NCI-H1417 treated with DMSO at 0.1 percent for 48 hours (cell line): ENCODE measurements at regions not wholly inside any gene's neighbourhood (a gene's known extent, or its start where the extent isn't known, plus 50 kb on each side); places are given as distances from the start of the nearest gene placed in this dataset.

ENCODE experiments used
- DNase-seq: peaks from one replicate; lab custom pipeline; 2025; lab: John Stamatoyannopoulos, UW

DNA sequence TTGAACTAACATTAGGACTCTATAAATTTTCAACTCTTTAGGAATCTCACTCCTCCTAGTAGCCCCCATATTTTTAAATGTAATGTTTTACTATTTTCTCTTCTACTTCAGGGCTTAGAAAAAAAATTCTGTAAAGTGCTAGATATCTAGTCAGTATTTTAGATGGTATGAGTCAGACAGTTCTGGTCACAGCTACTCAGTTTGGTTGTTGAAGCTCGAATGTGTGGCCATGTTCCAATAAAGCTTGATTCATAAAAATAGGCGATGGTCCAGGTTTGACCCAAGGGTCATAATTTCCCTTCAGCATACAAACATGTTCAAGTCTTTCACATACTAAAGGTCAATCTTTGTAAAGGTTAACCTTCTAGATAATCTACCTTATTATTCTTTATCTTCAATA lies 566.0 kb upstream of the CDH18 start:
- no peak for DNase-seq

- DNase-seq = no peak
Measured at GRCh38 chr5:20537911-20538703, 550.1 kb upstream of the CDH18 start.

DNA sequence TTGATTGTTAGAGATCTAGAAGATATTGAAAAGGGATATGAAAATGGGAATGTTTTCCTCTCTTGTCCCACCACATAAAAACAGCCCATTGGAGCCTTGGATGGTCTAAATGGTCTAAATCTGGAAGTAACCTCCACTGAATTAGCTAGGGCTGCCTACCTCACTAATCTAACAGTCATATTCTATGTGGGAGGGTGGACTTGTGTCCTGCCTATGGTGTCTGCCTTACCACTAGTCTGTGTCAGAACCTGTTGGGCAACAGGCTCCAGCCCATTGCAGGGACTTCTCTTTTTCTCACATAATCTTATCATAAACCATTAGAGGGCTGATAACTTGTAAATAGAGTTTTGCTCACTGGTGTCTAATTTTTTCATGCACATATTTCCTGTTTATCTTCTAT lies 548.8 kb upstream of the CDH18 start:
- no peak for DNase-seq

DNA sequence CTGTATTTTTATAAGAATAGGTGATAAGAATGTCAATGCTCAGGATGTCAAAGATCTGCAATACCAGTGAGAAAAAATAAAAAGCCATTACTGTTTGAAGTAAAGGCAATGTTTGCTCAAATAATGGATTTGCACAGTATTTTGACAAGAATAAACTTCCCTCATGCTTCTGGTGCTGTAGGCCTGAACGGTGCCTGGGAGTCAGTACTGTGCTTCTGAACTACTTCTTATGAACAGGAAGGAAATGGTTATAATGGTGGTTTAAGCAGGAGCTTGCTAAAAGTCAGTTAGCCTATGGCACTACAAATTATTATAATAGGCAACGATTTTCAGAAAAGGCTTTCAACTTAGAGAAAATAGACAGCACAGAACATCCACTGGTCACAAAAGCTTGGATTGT lies 548.3 kb upstream of the CDH18 start:
- no peak for DNase-seq

DNA sequence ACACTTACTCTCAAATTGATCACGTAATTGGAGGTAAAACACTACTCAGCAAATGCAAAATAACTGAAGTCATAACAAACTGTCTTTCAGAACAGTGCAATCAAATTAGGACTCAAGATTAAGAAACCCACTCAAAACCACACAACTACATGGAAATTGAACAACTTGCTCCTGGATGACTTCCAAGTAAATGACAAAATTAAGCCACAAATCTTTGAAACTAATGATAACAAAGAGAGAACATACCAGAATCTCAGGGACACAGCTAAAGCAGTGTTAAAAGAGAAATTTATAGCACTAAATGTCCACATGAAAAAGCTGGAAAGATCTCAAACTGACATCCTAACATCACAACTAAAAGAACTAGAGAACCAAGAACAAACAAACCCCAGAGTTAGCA lies 540.5 kb upstream of the CDH18 start:
- no peak for DNase-seq

GRCh38 chr5:20524991-20525529 lies 537.1 kb upstream of the CDH18 start:
- DNase-seq = no peak

DNA sequence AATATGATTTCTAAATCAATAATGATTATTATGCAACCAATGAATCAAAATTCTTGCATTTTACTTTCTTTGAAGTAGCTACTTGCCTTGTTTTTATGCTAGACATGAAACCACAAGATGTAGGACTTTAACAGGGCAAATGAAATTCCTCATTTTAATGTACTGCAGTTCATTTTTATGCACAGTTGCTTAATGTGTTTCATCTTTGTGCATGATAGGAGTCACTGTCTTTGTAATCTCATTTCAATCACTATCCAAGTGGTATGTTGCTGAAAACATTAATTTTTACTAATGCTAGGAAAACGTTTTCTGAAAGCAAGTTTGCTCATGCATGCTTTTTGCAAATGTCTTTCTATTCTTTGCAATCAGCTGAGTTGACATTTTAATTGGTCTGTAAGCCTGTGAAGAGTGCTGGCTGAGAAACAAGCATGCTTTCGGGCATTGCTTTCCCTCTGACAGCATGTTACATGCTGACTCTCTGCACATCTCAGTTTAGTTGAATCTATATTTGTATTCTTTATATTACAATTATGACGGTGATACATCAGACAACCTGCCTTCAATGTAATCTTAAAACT lies 535.0 kb upstream of the CDH18 start:
- no peak for DNase-seq

GRCh38 chr5:20515606-20516005 lies 527.6 kb upstream of the CDH18 start:
- no peak for DNase-seq

GRCh38 chr5:20514145-20514544 lies 526.1 kb upstream of the CDH18 start:
- DNase-seq = no peak

- DNase-seq = no peak
Measured at GRCh38 chr5:20500546-20500945, 512.5 kb upstream of the CDH18 start.

DNA sequence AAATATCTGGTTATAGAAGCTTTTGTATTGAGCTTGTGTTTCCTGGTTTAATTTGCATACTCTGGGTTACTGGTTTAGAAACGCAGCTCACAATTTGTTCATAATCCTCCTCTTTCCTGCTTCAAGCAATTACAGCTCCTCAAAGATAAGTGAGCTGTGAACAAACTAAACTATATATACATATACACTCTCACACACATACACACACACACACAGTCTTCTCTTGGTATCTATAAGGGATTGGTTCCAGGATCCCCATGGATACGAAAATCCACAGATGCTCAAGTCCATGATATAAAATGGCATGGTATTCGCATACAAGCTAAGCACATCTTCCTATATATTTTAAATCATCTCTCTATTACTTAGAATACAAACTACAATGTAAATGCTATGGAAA lies 510.9 kb upstream of the CDH18 start:
- no peak for DNase-seq

DNA sequence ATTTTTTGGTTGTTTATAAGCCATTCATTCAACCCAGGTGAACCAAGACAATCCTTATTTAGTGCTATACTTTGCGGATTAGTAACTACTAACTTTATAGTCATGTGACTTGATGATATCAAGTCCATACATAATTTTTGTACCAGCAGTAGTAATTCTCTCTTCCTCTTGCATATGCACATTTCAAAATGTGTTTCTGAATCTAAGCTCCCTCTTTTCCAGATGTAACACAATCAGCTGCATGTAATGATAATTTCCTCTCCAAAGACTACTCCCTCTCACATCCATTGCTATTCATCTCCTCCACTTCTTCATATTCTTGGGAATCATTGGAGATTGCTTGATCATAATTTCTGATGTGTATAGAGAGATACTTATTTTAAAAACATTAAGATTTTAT lies 510.1 kb upstream of the CDH18 start:
- no peak for DNase-seq

DNA sequence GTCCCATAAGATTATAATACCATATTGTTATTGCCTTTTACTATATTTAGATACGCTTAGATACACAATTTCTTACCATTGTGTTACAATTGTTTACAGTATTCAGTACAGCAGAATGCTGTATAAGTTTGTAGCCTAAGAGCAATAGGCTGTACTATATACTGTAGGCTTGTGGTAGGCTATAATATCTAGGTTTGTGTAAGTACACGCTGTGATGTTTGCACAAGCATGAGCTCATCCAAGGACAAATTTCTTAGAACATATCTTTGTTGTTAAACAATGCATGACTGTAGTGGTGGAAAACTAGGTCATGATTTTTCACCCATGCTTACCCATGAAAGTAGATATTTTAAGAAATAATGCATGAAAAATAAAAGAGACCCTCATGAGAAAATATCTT lies 509.4 kb upstream of the CDH18 start:
- no peak for DNase-seq

DNA sequence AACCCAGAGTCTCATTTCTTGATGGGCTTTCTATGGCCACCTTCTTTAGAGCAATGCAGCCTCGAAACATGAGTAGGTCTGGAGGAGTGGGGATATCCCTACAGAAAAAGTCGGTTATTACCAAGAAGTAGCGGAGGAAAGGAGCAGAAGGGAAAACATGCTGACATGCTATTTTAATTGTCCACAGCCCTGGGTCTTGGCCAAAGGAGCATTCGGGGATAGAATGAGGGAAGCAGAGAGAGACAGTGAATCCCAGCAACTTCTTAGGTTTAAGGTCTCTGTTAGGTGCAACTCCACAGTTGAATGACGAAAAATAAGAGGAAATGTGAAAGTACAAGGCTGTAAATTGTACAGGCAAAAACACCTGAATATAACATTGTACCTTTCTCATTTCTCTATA lies 506.7 kb upstream of the CDH18 start:
- DNase-seq = no peak

DNA sequence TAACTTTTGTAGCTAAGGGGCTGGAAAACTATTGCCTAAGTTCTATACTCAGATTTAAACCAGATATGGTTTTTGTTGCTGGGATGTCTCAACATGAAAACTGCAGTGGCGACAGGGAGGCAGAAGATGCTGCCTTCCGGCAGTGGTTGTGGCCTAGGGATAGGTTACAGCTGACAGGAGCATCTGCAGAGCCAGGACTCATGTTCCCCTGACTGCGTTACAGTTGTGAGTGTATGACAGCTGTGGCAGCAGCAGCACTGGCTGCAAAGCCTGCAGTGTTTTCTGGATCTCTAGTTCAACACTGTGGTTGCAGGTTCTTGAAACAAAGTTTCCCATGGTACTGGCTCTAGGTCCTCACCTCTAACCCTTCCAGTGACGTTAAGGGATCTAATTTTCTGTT lies 498.8 kb upstream of the CDH18 start:
- no peak for DNase-seq

GRCh38 chr5:20476016-20476415 lies 488.0 kb upstream of the CDH18 start:
- DNase-seq = no peak

DNA sequence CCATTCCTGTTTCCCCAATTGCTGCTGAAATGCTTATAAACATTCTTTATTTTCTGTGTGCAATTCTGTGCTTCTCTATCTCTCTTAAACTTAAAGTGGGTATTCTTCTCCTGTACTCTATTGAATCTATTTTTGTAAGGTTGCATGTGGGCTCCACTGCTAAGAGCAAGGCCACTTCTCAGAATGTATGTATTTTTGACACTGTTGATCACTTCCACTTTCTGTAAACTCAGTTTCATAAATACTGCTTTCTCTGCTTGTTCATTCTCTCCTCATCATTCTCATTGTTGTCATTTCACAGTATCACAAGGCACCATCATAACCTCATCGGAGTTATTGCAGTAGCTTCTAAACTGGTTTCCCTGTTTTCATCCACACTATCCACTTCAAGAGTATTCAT lies 483.0 kb upstream of the CDH18 start:
- no peak for DNase-seq

DNA sequence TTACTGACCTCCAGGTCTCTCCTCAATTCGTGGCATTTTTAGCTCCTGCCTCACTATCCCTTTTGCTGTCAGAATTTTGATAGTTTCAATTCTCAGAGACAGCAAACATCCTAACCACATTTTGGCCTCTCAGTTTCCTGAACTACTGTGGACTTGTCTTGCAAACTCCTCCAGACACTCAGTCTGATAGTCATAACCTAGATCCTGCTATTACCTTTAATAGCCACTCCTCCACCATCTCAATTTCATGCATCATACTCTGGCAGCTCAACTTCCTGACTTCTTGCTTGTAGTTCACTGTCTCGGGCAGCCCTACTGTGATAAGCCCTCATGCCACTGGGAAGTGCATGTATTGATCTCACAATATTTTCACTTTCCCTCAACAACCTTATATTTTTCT lies 481.8 kb upstream of the CDH18 start:
- DNase-seq = no peak

DNA sequence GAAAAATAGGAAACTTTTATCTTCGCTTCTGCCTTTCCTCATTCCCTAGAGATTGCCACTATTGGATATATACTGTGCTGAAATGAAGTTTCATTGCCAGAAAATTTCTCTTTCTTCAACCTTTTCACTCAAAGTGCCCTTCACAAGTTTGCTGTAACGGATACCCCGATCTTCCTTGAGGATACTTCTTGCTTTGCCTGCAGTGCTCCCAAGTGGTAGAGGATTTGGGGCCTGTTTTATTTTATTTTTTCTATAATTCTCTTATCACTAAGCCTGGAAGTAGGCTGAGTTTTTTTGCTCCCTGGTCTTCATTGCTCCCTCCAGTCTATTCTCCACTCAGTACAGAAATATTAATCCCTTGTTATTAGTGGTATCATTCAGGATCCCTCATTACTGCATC lies 481.4 kb upstream of the CDH18 start:
- no peak for DNase-seq

GRCh38 chr5:20466512-20466911 lies 478.5 kb upstream of the CDH18 start:
- no peak for DNase-seq

GRCh38 chr5:20463206-20463605 lies 475.2 kb upstream of the CDH18 start:
- DNase-seq = no peak

- no peak for DNase-seq
Measured at GRCh38 chr5:20446121-20446520, 458.1 kb upstream of the CDH18 start.

DNA sequence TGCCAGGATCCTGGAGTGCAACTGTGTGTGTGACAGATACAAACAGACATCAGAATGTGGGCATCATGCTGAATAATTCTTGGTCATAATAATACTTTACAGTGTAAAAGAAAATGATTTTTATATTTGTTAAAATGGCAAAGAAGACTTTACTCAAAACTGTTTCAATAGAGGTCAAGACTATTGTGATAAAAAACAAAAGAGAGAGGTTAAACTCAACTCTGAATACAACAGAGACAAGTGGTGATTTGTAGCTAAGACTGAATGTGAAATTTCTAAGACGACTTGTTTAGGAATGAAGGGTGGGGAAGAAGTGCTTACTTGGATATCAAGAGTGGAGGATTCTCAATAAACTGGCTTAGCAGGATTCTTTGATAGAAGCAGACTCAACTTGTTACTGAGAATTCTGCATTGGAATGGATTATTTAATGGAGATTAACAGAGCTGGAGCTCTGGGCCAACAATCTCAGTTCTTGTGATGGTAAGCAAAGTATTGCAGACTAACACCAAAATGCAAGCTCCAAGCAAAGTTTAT lies 457.4 kb upstream of the CDH18 start:
- no peak for DNase-seq

- no peak for DNase-seq
Measured at GRCh38 chr5:20434786-20435185, 446.8 kb upstream of the CDH18 start.
